Lower leg skin (tissue), 3 donors: ENCODE measurements at regions not wholly inside any gene's neighbourhood (a gene's known extent, or its start where the extent isn't known, plus 50 kb on each side); places are given as distances from the start of the nearest gene placed in this dataset.

Experiments used
- POLR2A ChIP-seq, 2 donors: fragments of 450-650 bp; IDR thresholded peaks; one replicate each; pipeline ENCODE4 v1.6.1; 2016 to 2017; ENCODE audit warnings: antibody characterized with exemption in 2 of 2, mild to moderate bottlenecking in 1 of 2, moderate library complexity in 1 of 2
- TF ChIP-seq, protein P1 (sequence below), 3 donors: fragments of 450-650 bp; IDR thresholded peaks; one replicate each; pipeline ENCODE4 v1.5.1; 2016; ENCODE audit warnings: antibody characterized with exemption in 3 of 3, mild to moderate bottlenecking in 3 of 3, moderate library complexity in 2 of 3

DNA sequence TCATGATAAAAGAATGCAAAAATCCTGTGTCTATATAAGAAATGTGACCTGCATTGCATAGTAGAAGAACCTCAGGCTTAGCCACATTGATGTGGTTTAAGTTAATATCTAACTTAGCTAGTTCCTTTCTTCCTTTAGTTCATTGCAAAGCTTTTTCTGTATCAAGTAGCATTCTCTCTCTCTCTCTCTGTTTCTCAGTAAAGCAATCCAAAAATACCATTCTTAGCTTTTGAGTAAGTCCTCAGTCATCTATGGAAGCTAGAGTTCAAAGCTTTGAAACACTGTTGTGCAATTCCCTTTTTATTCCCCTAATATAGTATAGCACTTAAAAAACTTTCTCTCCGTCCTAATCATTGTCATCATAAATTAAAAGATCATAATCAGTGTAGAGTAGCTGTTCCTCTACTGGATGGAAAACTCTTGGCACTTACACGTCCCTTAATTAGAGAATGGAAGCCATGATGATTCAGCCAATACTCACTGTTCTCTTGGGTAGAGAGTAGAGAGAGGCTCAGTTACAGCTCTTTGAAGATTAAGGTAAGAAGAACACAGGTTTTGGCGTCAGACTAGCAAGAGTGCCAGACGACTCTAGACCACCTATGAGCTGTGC is 350.3 kb upstream of the LYPLAL1 start:
- TF ChIP-seq, protein P1, sequence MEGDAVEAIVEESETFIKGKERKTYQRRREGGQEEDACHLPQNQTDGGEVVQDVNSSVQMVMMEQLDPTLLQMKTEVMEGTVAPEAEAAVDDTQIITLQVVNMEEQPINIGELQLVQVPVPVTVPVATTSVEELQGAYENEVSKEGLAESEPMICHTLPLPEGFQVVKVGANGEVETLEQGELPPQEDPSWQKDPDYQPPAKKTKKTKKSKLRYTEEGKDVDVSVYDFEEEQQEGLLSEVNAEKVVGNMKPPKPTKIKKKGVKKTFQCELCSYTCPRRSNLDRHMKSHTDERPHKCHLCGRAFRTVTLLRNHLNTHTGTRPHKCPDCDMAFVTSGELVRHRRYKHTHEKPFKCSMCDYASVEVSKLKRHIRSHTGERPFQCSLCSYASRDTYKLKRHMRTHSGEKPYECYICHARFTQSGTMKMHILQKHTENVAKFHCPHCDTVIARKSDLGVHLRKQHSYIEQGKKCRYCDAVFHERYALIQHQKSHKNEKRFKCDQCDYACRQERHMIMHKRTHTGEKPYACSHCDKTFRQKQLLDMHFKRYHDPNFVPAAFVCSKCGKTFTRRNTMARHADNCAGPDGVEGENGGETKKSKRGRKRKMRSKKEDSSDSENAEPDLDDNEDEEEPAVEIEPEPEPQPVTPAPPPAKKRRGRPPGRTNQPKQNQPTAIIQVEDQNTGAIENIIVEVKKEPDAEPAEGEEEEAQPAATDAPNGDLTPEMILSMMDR (IDR thresholded peaks at IDR 0.05), result no peak
- no peak for TF ChIP-seq POLR2A (IDR thresholded peaks at IDR 0.05)
